B cell (primary cell): ENCODE measurements at regions not wholly inside any gene's neighbourhood (a gene's known extent, or its start where the extent isn't known, plus 50 kb on each side); places are given as distances from the start of the nearest gene placed in this dataset.

Experiments
- ATAC-seq: fragments of 200-7000 bp; cut with Tn5 transposase; one replicate; pipeline ENCODE4 v1.10.0; 2021; ENCODE audit warnings: low read depth, mild to moderate bottlenecking, moderate number of reproducible peaks, moderate library complexity
- CTCF ChIA-PET: fragments of 350-600 bp; sonication (Branson Sonifier 250); formaldehyde crosslinking; loops from one replicate; lab custom pipeline; 2021; ENCODE audit warnings: antibody characterized with exemption, inconsistent platforms; lab: Charles Lee
- POLR2A ChIA-PET: fragments of 350-600 bp; sonication (Branson Sonifier 250); formaldehyde crosslinking; loops from one replicate; lab custom pipeline; 2021; ENCODE audit warnings: antibody characterized with exemption; lab: Charles Lee
- DNase-seq: peaks from one replicate; pipeline ENCODE4 v3.0.0; 2013
- H2AFZ ChIP-seq: 2 replicates; pipeline ENCODE4 v1.6.1; 2012; ENCODE audit warnings: mild to moderate bottlenecking, low read depth, low read length; ENCODE audit not compliant: insufficient read depth, poor library complexity, severe bottlenecking
- H3K27ac ChIP-seq, 2 donors: 1 replicate in 1 of 2; 2 replicates in 1 of 2; pipeline ENCODE4 v1.5.1; 2012 to 2013; ENCODE audit warnings: low read length in 2 of 2, mild to moderate bottlenecking in 2 of 2, moderate library complexity in 1 of 2
- H3K27me3 ChIP-seq, 4 experiments: fragments of 200-600 bp in 1 of 4; sonication (generic) in 1 of 4; replicated peaks in 1 of 4; 1 replicate in 2 of 4; 2 replicates in 2 of 4; pipeline versions ENCODE4 v1.6.1 to v1.7.0; 2013 to 2016; ENCODE audit warnings: low read length in 3 of 4, mild to moderate bottlenecking in 2 of 4, mixed read lengths in 1 of 4, moderate library complexity in 1 of 4; ENCODE audit not compliant: insufficient read depth in 4 of 4, control insufficient read depth in 3 of 4; ENCODE audit errors: control extremely low read depth in 1 of 4
- H3K36me3 ChIP-seq, 2 experiments: replicated peaks in 1 of 2; 1 replicate in 1 of 2; 2 replicates in 1 of 2; pipeline versions ENCODE4 v1.6.1 to v1.7.1; 2013; ENCODE audit warnings: low read length in 1 of 2; ENCODE audit not compliant: insufficient read depth in 2 of 2, control insufficient read depth in 1 of 2; ENCODE audit errors: control extremely low read depth in 1 of 2, extremely low read depth in 1 of 2
- H3K4me1 ChIP-seq, 2 donors: fragments of 200-600 bp in 1 of 2; sonication (generic) in 1 of 2; 1 replicate in 1 of 2; 2 replicates in 1 of 2; pipeline versions ENCODE4 v1.5.1 to v1.6.1; 2013 to 2017; ENCODE audit warnings: low read length in 2 of 2; ENCODE audit not compliant: control insufficient read depth in 2 of 2, insufficient read depth in 2 of 2
- H3K4me2 ChIP-seq: replicated peaks from 2 replicates; pipeline ENCODE3; 2012; ENCODE audit warnings: mild to moderate bottlenecking, low read depth, low read length; ENCODE audit not compliant: poor library complexity, severe bottlenecking
- H3K4me3 ChIP-seq, 5 experiments: fragments of 200-600 bp in 1 of 5; sonication (generic) in 1 of 5; 1 replicate in 3 of 5; 2 replicates in 2 of 5; pipeline versions ENCODE4 v1.5.1 to v1.7.0; 2011 to 2016; ENCODE audit warnings: low read length in 4 of 5, mild to moderate bottlenecking in 4 of 5, low read depth in 2 of 5, control low read depth in 1 of 5, moderate library complexity in 1 of 5; ENCODE audit not compliant: insufficient read depth in 1 of 5; ENCODE audit errors: control extremely low read depth in 1 of 5, extremely low read depth in 1 of 5
- H3K79me2 ChIP-seq: fragments of 200-600 bp; sonication (generic); one replicate; pipeline ENCODE4 v1.6.0; 2016; ENCODE audit warnings: low read length; ENCODE audit not compliant: control insufficient read depth, insufficient read depth
- H3K9ac ChIP-seq: fragments of 200-600 bp; sonication (generic); 2 replicates; pipeline ENCODE4 v1.6.1; 2017; ENCODE audit warnings: mild to moderate bottlenecking, low read length, moderate library complexity
- H3K9me3 ChIP-seq, 3 donors: one replicate each; pipeline versions ENCODE4 v1.6.1 to v1.7.1; 2013; ENCODE audit warnings: low read length in 2 of 3; ENCODE audit not compliant: control insufficient read depth in 2 of 3, insufficient read depth in 1 of 3; ENCODE audit errors: control extremely low read depth in 1 of 3
- H4K20me1 ChIP-seq: 2 replicates; pipeline ENCODE4 v1.6.0; 2012; ENCODE audit warnings: mild to moderate bottlenecking, low read length; ENCODE audit not compliant: insufficient read depth, control insufficient read depth, poor library complexity, severe bottlenecking
- H3K27ac Mint-ChIP-seq: one replicate; pipeline ENCODE4 v1.8.0; 2021; ENCODE audit warnings: mixed read lengths
- H3K27me3 Mint-ChIP-seq: one replicate; pipeline ENCODE4 v1.8.0; 2021; ENCODE audit warnings: mixed read lengths
- H3K4me1 Mint-ChIP-seq: one replicate; pipeline ENCODE4 v1.8.0; 2021; ENCODE audit warnings: mixed read lengths
- H3K4me3 Mint-ChIP-seq: one replicate; pipeline ENCODE4 v1.8.0; 2021; ENCODE audit warnings: mixed read lengths
- H3K9me3 Mint-ChIP-seq: one replicate; pipeline ENCODE4 v1.8.0; 2022; ENCODE audit warnings: mixed read lengths; ENCODE audit not compliant: insufficient read depth
- CTCF ChIP-seq: fragments of 200-600 bp; IDR thresholded peaks from one replicate; pipeline ENCODE4 v1.8.0; 2022; ENCODE audit warnings: antibody characterized with exemption, mild to moderate bottlenecking
- EZH2 ChIP-seq: IDR thresholded peaks from 2 replicates; pipeline ENCODE4 v1.6.1; 2012; ENCODE audit warnings: borderline replicate concordance, low read depth, mild to moderate bottlenecking, moderate library complexity, low read length; ENCODE audit not compliant: insufficient read depth, poor library complexity, severe bottlenecking
- WGBS: methylation state at CpG from one replicate; pipeline ENCODE4 v1.1.5; 2013; ENCODE audit warnings: missing lambda C conversion rate; ENCODE audit not compliant: insufficient coverage; 5-methylcytosine and 5-hydroxymethylcytosine counted together
- intact Hi-C: fragments of 100-400 bp; cut with micrococcal nuclease; formaldehyde crosslinking; loops from one replicate; pipeline ENCODE4 v1.10.0; 2022

- Mint-ChIP-seq H3K4me3 (no peak overlapping the region), H3K4me1 (peaks cover 4% of the 10 kb centered on the region), H3K9me3 (no peaks in the 10 kb centered on the region), H3K27ac (no peak overlapping the region), H3K27me3 (no peaks in the 10 kb centered on the region)
- H3K4me2 ChIP-seq, result no peak overlapping the region
- ATAC-seq (no peak), DNase-seq (no peak)
- WGBS, result 0% methylated on average over 1 of the region's 3 CpGs
- H3K9ac ChIP-seq, result no peak overlapping the region
- H3K36me3 ChIP-seq, result no peaks in the 10 kb centered on the region
- ChIA-PET CTCF (no interaction called here), POLR2A (no interaction called here)
- TF ChIP-seq CTCF (no peak), EZH2 (no peak)
- H3K4me3 ChIP-seq, result no peak overlapping the region
- intact Hi-C loops, result no loop called here
- H3K27ac ChIP-seq, result no peak overlapping the region
- H2AFZ ChIP-seq, result no peak overlapping the region
- no peaks in the 10 kb centered on the region for H4K20me1 ChIP-seq
- no peaks in the 10 kb centered on the region for H3K9me3 ChIP-seq
- H3K27me3 ChIP-seq, result no peaks in the 10 kb centered on the region
- no peaks in the 10 kb centered on the region for H3K79me2 ChIP-seq
- H3K4me1 ChIP-seq, result no peaks in the 10 kb centered on the region
These were observed 793.7 kb upstream of the LRRC4C start for GRCh38 chr11:42253156-42253555.

GRCh38 chr11:42255906-42256305, 796.5 kb upstream of the LRRC4C start:
- Mint-ChIP-seq H3K4me3 (no peak overlapping the region), H3K9me3 (no peaks in the 10 kb centered on the region), H3K27ac (no peak overlapping the region), H3K4me1 (peaks cover 4% of the 10 kb centered on the region), H3K27me3 (no peaks in the 10 kb centered on the region)
- no peak overlapping the region for H3K9ac ChIP-seq
- H3K4me1 ChIP-seq, result no peaks in the 10 kb centered on the region
- H2AFZ ChIP-seq, result no peak overlapping the region
- no peaks in the 10 kb centered on the region for H3K27me3 ChIP-seq
- intact Hi-C loops, result no loop called here
- POLR2A ChIA-PET, result no interaction called here
- H3K4me2 ChIP-seq, result no peak overlapping the region
- no peaks in the 10 kb centered on the region for H3K79me2 ChIP-seq
- ATAC-seq, result no peak
- WGBS, result 88% methylated on average over 1 of the region's 1 CpG
- no peaks in the 10 kb centered on the region for H3K9me3 ChIP-seq
- no peak overlapping the region for H3K4me3 ChIP-seq
- no peaks in the 10 kb centered on the region for H4K20me1 ChIP-seq
- no peak overlapping the region for H3K27ac ChIP-seq
- H3K36me3 ChIP-seq, result no peaks in the 10 kb centered on the region
- no peak for TF ChIP-seq CTCF
- TF ChIP-seq EZH2, result no peak
- CTCF ChIA-PET, result no interaction called here
- no peak for DNase-seq
